ENCODE measurements at regions not wholly inside any gene's neighbourhood (a gene's known extent, or its start where the extent isn't known, plus 50 kb on each side); places are given as distances from the start of the nearest gene placed in this dataset.
A peak's percentile ranks its signal among the peaks of the same experiment; 100 is the strongest.

DNA sequence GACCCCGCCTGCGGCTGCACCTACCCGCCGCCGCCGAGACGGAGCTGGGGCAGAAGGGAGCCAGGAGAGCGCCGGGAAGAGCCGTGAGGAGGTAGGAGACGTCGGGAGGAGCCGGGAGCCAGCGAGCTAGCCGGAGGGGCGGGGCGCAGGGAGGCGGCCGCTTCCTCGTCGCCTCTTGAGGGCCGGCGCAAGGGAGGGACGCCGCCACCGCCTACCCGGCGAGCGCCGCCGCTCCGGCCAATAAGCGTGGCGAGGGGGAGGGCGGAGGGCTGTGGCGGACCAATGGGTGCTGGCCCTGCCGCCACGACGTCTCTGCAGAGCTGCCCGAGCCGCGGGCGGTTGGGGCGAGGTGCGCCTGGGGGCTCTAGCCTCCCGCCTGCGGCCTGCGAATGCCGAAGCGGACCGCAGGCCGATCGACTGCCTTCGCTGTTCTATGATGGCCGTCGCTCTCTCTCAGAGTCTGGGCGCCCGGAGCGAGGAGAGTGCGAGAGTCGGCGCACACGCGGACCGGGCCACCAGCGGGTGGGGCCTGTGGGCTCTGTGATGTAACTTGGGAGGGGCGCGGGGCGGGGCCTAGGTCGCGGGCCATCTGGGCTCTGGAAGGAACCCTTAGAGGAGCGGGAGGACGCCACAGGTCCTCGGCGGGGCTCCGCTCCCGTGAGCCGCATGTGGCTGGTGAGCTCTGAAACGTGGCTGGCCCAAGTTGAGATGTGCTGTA is 72.7 kb upstream of the MAP4 start (continued):
- TF ChIP-seq SETDB1 (IDR thresholded peaks at IDR 0.05; ENCODE audit: low read length): no peak
- no peak for TF ChIP-seq TRIM24 (IDR thresholded peaks at IDR 0.05)
- no peak for TF ChIP-seq SRSF1 (IDR thresholded peaks at IDR 0.05; ENCODE audit: low read depth, low read length)
- no peak for TF ChIP-seq MYBL2 (IDR thresholded peaks at IDR 0.05; ENCODE audit: low read depth)
- no peak for TF ChIP-seq MYBL2 (CRISPR knock-in tag; IDR thresholded peaks at IDR 0.05; ENCODE audit: borderline replicate concordance)
- no peak for TF ChIP-seq ZFP1 (CRISPR knock-in tag; IDR thresholded peaks at IDR 0.05)
- TF ChIP-seq, protein P1, sequence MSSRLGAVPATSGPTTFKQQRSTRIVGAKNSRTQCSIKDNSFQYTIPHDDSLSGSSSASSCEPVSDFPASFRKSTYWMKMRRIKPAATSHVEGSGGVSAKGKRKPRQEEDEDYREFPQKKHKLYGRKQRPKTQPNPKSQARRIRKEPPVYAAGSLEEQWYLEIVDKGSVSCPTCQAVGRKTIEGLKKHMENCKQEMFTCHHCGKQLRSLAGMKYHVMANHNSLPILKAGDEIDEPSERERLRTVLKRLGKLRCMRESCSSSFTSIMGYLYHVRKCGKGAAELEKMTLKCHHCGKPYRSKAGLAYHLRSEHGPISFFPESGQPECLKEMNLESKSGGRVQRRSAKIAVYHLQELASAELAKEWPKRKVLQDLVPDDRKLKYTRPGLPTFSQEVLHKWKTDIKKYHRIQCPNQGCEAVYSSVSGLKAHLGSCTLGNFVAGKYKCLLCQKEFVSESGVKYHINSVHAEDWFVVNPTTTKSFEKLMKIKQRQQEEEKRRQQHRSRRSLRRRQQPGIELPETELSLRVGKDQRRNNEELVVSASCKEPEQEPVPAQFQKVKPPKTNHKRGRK (tag; IDR thresholded peaks at IDR 0.05): no peak
- TF ChIP-seq, protein P2, sequence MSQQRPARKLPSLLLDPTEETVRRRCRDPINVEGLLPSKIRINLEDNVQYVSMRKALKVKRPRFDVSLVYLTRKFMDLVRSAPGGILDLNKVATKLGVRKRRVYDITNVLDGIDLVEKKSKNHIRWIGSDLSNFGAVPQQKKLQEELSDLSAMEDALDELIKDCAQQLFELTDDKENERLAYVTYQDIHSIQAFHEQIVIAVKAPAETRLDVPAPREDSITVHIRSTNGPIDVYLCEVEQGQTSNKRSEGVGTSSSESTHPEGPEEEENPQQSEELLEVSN (IDR thresholded peaks at IDR 0.05; ENCODE audit: borderline replicate concordance in 1 of 2, extremely low read depth in 1 of 2, insufficient read depth in 1 of 2, insufficient read length in 1 of 2, low read depth in 1 of 2, low read length in 1 of 2, poor library complexity in 1 of 2, severe bottlenecking in 1 of 2): peak; percentile 92 to 97
- TF ChIP-seq GATAD2A (IDR thresholded peaks at IDR 0.05): no peak; the same call in 1 of the 2 replicates
- no peak for TF ChIP-seq ZNF253 (CRISPR knock-in tag; conservative IDR thresholded peaks at IDR 0.05)
- TF ChIP-seq, protein P3, sequence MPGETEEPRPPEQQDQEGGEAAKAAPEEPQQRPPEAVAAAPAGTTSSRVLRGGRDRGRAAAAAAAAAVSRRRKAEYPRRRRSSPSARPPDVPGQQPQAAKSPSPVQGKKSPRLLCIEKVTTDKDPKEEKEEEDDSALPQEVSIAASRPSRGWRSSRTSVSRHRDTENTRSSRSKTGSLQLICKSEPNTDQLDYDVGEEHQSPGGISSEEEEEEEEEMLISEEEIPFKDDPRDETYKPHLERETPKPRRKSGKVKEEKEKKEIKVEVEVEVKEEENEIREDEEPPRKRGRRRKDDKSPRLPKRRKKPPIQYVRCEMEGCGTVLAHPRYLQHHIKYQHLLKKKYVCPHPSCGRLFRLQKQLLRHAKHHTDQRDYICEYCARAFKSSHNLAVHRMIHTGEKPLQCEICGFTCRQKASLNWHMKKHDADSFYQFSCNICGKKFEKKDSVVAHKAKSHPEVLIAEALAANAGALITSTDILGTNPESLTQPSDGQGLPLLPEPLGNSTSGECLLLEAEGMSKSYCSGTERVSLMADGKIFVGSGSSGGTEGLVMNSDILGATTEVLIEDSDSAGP (CRISPR knock-in tag; IDR thresholded peaks at IDR 0.05): no peak; the same call in 1 of the 2 replicates
- no peak for TF ChIP-seq SIRT6 (IDR thresholded peaks at IDR 0.05; ENCODE audit: low read depth, low read length)
- TF ChIP-seq, protein P4, sequence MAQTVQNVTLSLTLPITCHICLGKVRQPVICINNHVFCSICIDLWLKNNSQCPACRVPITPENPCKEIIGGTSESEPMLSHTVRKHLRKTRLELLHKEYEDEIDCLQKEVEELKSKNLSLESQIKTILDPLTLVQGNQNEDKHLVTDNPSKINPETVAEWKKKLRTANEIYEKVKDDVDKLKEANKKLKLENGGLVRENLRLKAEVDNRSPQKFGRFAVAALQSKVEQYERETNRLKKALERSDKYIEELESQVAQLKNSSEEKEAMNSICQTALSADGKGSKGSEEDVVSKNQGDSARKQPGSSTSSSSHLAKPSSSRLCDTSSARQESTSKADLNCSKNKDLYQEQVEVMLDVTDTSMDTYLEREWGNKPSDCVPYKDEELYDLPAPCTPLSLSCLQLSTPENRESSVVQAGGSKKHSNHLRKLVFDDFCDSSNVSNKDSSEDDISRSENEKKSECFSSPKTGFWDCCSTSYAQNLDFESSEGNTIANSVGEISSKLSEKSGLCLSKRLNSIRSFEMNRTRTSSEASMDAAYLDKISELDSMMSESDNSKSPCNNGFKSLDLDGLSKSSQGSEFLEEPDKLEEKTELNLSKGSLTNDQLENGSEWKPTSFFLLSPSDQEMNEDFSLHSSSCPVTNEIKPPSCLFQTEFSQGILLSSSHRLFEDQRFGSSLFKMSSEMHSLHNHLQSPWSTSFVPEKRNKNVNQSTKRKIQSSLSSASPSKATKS (CRISPR knock-in tag; IDR thresholded peaks at IDR 0.05): no peak
- TF ChIP-seq, protein P5, sequence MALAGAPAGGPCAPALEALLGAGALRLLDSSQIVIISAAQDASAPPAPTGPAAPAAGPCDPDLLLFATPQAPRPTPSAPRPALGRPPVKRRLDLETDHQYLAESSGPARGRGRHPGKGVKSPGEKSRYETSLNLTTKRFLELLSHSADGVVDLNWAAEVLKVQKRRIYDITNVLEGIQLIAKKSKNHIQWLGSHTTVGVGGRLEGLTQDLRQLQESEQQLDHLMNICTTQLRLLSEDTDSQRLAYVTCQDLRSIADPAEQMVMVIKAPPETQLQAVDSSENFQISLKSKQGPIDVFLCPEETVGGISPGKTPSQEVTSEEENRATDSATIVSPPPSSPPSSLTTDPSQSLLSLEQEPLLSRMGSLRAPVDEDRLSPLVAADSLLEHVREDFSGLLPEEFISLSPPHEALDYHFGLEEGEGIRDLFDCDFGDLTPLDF (CRISPR knock-in tag; IDR thresholded peaks at IDR 0.05): peak; percentile 74; the same call in 1 of the 2 replicates
- TF ChIP-seq MAFG (tag; conservative IDR thresholded peaks at IDR 0.05): no peak
- peak in 2 of 3 experiments; percentile 48 to 79 for TF ChIP-seq YY1 (IDR thresholded peaks at IDR 0.05; ENCODE audit: borderline replicate concordance in 1 of 3, control insufficient read depth in 1 of 3, extremely low read depth in 1 of 3, insufficient read depth in 3 of 3, insufficient read length in 1 of 3, insufficient replicate concordance in 2 of 3, low read depth in 1 of 3, low read length in 2 of 3)
- TF ChIP-seq CREB5 (CRISPR knock-in tag; IDR thresholded peaks at IDR 0.05): no peak
